NCI-H2196 (cell line): ENCODE measurements at regions not wholly inside any gene's neighbourhood (a gene's known extent, or its start where the extent isn't known, plus 50 kb on each side); places are given as distances from the start of the nearest gene placed in this dataset.

Experiments used
- DNase-seq: peaks from one replicate; lab custom pipeline; 2025; ENCODE audit not compliant: unreplicated experiment; lab: John Stamatoyannopoulos, UW

- no peak for DNase-seq
These were observed 65.7 kb upstream of the EXOC1L start for GRCh38 chr4:55753856-55754255.

- no peak for DNase-seq
These were observed 64.7 kb upstream of the EXOC1L start for GRCh38 chr4:55754754-55755350.

- no peak for DNase-seq
These were observed 63.4 kb upstream of the EXOC1L start for GRCh38 chr4:55756208-55756607.

- no peak for DNase-seq
These were observed 62.1 kb upstream of the EXOC1L start for GRCh38 chr4:55757356-55757952.

GRCh38 chr4:55758066-55758465, 61.5 kb upstream of the EXOC1L start:
- no peak for DNase-seq

GRCh38 chr4:55758570-55758969, 61.0 kb upstream of the EXOC1L start:
- DNase-seq = no peak

- DNase-seq = no peak
These were observed 56.8 kb upstream of the EXOC1L start for GRCh38 chr4:55762819-55763218.

GRCh38 chr4:55763996-55764395, 55.6 kb upstream of the EXOC1L start:
- no peak for DNase-seq

GRCh38 chr4:55765070-55765469, 54.5 kb upstream of the EXOC1L start:
- no peak for DNase-seq

- DNase-seq = no peak
These were observed 51.3 kb upstream of the EXOC1L start for GRCh38 chr4:55768291-55768690.
